T-helper 2 cell treated with Interferon-gamma antibody and Interleukin-4, amounts not matched to agents 100 ng/mL and 5 ng/mL, for 36 hours (primary cell): ENCODE measurements at regions not wholly inside any gene's neighbourhood (a gene's known extent, or its start where the extent isn't known, plus 50 kb on each side); places are given as distances from the start of the nearest gene placed in this dataset.
"Not testable (repeated sequence)": the region's sequence is repeated elsewhere in the genome, so short reads cannot be mapped to it uniquely, and the experiment has no call there.

Source experiments
- intact Hi-C: fragments of 100-400 bp; cut with micrococcal nuclease; formaldehyde crosslinking; loops from one replicate; pipeline ENCODE4 v1.15.1; 2023

DNA sequence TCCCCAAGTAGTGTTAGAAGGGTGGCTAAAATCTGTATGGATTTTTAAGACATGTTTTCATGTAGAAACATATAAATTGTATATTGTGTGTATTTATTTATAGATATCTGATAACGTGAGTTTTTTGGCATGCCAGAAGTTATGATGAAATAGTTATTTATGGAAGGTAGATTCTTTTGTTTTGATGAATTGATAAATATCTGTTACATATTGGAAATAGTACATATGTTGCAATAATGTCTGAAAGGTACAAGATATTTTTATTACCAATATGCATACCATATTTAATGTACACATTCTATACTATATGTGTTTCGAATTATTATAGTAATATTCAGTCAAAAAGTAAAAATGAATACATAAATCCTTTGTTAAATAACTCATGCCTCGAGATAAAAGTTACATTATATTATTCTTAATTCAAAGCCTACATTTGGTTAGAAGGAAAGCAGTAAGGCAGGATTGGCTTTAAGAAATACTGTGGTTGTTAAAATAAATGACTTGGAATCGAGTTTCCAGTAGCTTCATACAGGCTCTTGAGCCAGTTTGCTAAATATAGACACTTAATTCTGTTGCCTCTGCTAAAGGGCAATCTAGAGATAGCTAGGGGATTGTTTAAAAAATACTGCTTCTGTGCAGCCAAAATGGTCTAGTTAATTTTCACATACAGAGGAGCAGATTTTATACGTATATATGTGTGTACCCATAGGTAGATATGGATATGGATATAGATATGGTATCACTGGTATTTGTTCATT lies 1175.1 kb upstream of the B3GALT2 start:
- intact Hi-C loops = no loop called here

DNA sequence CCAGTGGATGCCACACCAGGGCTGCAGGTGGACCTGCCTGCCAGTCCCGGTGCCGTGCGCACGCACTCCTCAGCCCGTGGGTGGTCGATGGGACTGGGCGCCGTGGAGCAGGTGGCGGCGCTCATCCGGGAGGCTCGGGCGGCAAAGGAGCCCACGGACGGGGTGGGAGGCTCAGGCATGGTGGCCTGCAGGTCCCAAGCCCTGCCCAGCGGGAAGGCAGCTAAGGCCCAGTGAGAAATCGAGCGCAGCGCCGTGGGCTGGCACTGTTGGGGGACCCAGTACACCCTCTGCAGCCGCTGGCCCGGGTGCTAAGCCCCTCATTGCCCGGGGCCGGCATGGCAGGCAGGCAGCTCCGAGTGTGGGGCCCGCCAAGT lies 1171.8 kb upstream of the B3GALT2 start:
- intact Hi-C loops = no loop called here

GRCh38 chr1:194357573-194358207 lies 1171.3 kb upstream of the B3GALT2 start:
- intact Hi-C loops = not testable (repeated sequence)

GRCh38 chr1:194355488-194356106 lies 1169.2 kb upstream of the B3GALT2 start:
- intact Hi-C loops = no loop called here

GRCh38 chr1:194353121-194353520 lies 1166.7 kb upstream of the B3GALT2 start:
- intact Hi-C loops = no loop called here

DNA sequence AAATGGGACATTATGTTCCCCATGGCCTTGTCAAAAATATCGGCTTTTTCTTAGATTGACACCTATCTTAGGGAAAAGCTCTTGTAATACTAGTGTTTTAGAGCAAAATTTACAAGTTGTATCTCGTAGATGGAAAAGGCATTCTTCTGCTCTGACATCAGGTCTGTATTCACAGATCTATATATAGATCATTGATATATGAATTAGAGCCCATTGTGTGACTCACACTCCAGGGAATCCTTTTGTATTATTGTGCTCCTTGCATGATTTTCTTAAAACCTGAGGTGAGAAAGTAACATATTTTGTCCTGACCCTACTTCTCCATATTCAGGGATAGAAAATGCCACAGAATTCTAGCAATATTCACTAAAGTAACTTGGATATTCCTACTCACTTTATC lies 1160.8 kb upstream of the B3GALT2 start:
- intact Hi-C loops = no loop called here

DNA sequence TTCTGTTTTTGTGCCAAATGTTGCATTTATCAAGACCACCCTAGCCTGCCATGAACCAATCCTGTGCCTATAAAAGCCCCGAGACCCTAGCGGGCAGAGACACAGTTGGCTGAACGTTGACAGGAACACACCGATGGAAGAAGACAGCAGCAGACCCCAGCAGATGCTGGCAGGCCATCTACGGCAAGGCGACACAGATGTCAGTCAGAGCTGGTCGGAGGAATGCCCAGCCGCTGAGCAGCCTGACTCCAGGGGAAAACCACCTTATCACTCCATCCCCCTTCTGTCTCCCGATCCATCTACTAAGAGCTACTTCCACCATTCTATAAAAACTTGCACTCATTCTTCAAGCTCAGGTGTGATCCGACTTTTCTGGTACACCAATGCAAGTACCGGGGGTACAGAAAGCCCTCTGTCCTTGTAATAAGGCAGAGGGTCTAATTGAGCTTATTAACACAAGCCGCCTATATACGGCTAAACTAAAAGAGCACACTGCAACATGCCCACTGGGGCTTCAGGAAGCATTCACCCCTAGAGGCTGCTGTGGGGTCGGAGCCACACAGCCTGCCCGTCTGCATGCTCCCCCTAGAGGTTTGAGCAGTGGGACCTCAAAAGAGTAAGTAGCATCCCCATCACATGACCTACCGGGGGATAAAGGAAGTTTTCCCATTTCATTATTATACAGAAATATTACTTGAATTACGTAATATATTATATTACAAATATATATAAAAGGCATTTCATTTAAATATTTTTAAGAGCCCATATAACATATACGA lies 1156.3 kb upstream of the B3GALT2 start:
- intact Hi-C loops = no loop called here

GRCh38 chr1:194341587-194341986 lies 1155.2 kb upstream of the B3GALT2 start:
- intact Hi-C loops = no loop called here

GRCh38 chr1:194339471-194339870 lies 1153.1 kb upstream of the B3GALT2 start:
- intact Hi-C loops = no loop called here

DNA sequence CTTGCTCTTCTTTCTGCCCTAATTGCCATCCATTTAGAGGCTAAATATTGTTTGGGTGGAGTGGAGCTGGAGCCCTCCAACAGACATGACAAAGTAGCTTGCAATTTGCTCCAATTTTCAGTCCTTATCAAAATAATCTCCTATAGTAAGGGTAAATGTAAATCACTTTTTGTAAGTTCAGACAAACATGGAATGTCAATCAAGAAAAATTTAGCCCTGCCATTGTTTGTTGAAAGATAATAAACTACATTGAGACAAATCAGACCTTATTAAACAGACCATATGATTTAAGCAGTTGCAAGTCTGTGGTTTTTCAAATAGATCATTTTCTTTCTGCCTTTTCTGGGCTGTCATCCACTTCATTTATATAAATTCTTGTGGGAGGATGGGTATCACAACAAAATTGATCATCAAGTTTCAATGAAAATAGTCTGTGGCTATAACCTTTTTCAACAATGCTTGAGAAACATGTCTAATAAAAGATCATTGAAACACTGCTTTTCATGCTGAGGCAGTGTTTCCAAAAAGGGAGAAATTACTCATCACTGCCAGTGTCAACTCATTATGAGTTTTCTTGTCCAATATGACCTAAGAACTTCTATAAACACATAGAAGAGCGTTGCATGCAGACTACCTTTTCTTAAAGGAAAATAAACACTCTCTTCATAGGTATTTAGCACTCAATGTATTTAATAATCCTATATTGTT lies 1152.0 kb upstream of the B3GALT2 start:
- intact Hi-C loops = no loop called here

- intact Hi-C loops = no loop called here
These were observed 1146.8 kb upstream of the B3GALT2 start for GRCh38 chr1:194333240-194333639.

DNA sequence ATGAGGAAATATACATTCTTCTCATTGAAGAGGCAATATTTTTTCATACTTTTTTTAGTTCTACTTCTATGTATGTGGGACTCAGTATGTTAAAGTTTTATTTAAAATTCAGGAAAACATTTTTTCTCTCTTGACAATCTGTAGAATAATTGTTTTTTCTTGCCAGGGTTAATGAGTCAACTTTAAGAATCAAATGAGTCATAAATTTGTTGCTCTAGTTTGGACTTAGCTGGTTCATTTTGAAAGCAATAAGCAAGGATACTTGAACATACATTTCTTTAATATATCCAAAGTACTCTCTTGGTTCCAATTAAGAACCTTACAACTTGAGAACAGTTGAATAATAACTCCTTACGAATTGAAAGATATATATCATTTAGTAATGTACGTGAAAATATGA lies 1145.3 kb upstream of the B3GALT2 start:
- intact Hi-C loops = no loop called here

- intact Hi-C loops = no loop called here
These were observed 1136.3 kb upstream of the B3GALT2 start for GRCh38 chr1:194322751-194323150.

GRCh38 chr1:194318790-194319280 lies 1132.4 kb upstream of the B3GALT2 start:
- intact Hi-C loops = no loop called here

DNA sequence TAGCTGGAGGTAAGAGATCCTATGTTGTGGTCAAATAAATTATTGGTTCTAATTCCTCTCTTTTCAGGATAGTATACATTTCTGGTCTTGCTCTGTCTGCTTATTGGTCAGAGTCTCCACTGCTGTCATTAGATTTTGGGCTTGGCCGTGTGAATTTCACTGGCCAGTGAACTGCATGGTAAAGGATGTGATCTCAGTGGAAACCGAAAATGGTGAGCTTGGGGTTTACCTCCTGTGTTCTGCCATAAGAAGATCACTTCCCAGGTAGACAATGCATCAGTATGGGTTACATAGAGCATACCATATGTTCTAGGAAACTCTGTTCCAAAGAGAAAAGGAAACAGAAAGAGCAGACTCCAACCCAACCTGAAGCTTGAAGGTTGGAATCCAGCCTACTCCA lies 1123.3 kb upstream of the B3GALT2 start:
- intact Hi-C loops = no loop called here

DNA sequence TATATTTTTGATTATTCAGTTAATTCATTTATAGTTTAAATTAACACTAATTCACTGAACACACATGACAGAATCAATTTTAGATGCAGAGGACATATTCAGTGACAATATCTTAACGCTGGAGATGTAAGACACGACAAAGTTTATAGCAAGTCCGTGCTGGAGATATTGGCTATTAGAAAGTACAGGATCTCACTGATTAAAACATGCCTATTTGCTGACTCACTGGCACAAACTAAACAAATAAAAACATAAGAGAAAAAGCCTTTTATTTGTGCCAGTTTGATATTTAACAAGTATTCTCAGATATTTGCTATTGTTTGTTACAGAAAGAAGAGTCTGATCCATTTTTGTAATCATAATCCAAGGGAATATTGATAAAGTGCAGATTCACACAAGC lies 1122.9 kb upstream of the B3GALT2 start:
- intact Hi-C loops = no loop called here

DNA sequence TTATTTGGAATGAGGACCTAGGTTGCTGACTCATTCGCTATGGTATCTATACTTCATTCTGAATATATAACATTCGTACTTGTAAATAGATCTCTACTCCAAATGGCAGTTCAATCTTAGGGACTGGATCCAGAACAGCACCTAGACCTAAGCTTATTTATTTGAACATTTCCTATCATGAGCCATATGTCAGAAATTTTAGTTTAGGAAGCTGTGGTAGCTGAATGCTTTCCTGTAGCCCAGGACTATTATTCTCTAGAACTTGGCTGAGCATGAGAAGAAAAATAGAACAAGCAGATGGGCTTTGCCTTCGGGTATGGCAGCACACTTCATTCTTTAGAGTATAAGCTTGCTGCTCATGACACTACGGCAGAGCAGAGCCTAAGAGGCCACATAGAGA lies 1114.4 kb upstream of the B3GALT2 start:
- intact Hi-C loops = no loop called here

DNA sequence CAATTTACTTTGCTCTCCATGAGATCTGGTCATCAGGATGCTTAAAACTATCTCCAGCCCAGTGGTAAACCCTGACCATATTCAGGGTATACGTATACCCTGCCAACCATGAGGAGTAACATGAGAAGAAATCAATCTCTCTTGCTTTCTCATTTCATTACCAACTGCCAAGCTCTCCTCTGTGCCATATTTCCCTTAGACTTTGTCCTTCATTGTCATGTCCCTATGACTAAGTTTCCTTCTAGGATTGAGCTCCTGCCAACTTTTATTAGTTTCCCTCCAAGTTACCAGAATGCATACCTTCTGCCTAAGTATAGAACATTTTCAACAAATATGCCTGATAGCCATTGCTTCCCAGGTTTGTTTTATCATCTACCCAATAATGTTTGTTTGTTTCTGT lies 1113.9 kb upstream of the B3GALT2 start:
- intact Hi-C loops = no loop called here

DNA sequence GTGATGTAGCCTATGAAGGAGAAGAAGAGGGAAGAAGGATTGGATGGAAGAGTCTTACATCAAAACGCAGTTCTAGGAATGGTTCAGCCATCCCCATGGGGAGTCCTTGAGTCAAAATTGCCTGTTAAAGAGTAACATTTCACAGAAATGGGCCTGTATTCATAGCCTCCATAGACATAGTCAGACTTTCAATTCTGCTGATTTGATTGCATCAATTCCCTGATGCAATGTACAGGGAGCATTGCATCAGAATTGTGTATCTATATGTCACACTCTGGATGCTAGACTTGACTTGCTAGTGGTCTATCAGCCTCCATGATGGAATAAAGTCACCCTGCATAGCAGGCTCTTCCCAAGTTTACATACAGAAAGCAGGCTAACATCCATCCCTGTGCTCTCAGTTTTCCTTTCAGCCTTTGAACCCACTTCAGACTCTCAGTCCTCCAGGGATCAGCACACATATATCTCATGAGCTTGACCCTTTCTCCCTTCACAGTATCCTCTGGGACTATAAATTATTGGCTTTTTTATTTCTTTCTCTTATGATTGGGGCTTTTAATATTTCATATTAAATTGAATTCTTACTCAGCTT lies 1111.7 kb upstream of the B3GALT2 start:
- intact Hi-C loops = loop anchor here (5.0 to 10.0 kb wide), 2 partner anchors 1043 to 1491 kb away; partner anchors contain the start of gene RGS2

DNA sequence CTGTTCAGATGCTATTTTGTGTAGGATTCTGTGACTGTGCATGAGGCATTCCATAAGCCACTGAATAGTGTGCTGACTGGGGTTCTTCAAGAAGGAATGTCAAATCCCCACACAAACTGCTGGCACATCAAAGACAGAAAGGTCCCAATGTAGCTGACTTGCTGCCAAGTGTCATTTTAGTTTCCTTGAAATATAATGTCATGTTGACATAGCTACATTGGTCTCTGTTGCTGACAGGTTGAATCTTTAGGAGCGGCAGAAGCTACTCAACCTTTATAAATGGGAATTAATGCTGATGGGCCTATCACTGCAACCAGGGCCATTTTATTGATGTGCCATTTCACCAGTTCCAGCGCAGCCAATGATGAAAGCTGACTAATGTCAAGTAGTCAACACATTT lies 1110.7 kb upstream of the B3GALT2 start:
- intact Hi-C loops = loop anchor here (5.0 to 10.0 kb wide), 2 partner anchors 1042 to 1490 kb away; partner anchors contain the start of gene RGS2
